ENCODE measurements at regions not wholly inside any gene's neighbourhood (a gene's known extent, or its start where the extent isn't known, plus 50 kb on each side); places are given as distances from the start of the nearest gene placed in this dataset.

- TF ChIP-seq CTCF (IDR thresholded peaks at IDR 0.05; ENCODE audit: low read depth, low read length) = no peak
- H3K4me3 ChIP-seq (replicated peaks in 1 of 2; ENCODE audit: low read depth in 2 of 2, low read length in 2 of 2) = no peak overlapping the region
- no peak for DNase-seq (ENCODE audit: low read depth in 2 of 2)
Observed at GRCh38 chr4:27233531-27233930, 372.9 kb downstream of the STIM2 start.

GRCh38 chr4:27234306-27234899, 373.8 kb downstream of the STIM2 start:
- TF ChIP-seq CTCF (IDR thresholded peaks at IDR 0.05; ENCODE audit: low read depth, low read length) = no peak
- DNase-seq (ENCODE audit: low read depth in 2 of 2) = no peak
- no peak overlapping the region for H3K4me3 ChIP-seq (replicated peaks in 1 of 2; ENCODE audit: low read depth in 2 of 2, low read length in 2 of 2)

GRCh38 chr4:27239641-27240040, 379.0 kb downstream of the STIM2 start:
- TF ChIP-seq CTCF (IDR thresholded peaks at IDR 0.05; ENCODE audit: low read depth, low read length) = no peak
- no peak overlapping the region for H3K4me3 ChIP-seq (replicated peaks in 1 of 2; ENCODE audit: low read depth in 2 of 2, low read length in 2 of 2)
- no peak for DNase-seq (ENCODE audit: low read depth in 2 of 2)

- no peak for TF ChIP-seq CTCF (IDR thresholded peaks at IDR 0.05; ENCODE audit: low read depth, low read length)
- DNase-seq (ENCODE audit: low read depth in 2 of 2) = no peak
- H3K4me3 ChIP-seq (replicated peaks in 1 of 2; ENCODE audit: low read depth in 2 of 2, low read length in 2 of 2) = no peak overlapping the region
Observed at GRCh38 chr4:27242217-27242616, 381.6 kb downstream of the STIM2 start.

- no peak overlapping the region for H3K4me3 ChIP-seq (replicated peaks in 1 of 2; ENCODE audit: low read depth in 2 of 2, low read length in 2 of 2)
- TF ChIP-seq CTCF (IDR thresholded peaks at IDR 0.05; ENCODE audit: low read depth, low read length) = no peak
- no peak for DNase-seq (ENCODE audit: low read depth in 2 of 2)
Observed at GRCh38 chr4:27245216-27245615, 384.6 kb downstream of the STIM2 start.

- no peak for DNase-seq (ENCODE audit: low read depth in 2 of 2)
- no peak for TF ChIP-seq CTCF (IDR thresholded peaks at IDR 0.05; ENCODE audit: low read depth, low read length)
- H3K4me3 ChIP-seq (replicated peaks in 1 of 2; ENCODE audit: low read depth in 2 of 2, low read length in 2 of 2) = no peak overlapping the region
Observed at GRCh38 chr4:27248829-27249228, 388.2 kb downstream of the STIM2 start.

GRCh38 chr4:27251771-27252170, 391.1 kb downstream of the STIM2 start:
- no peak overlapping the region for H3K4me3 ChIP-seq (replicated peaks in 1 of 2; ENCODE audit: low read depth in 2 of 2, low read length in 2 of 2)
- DNase-seq (ENCODE audit: low read depth in 2 of 2) = no peak
- no peak for TF ChIP-seq CTCF (IDR thresholded peaks at IDR 0.05; ENCODE audit: low read depth, low read length)

Measured in cardiac fibroblast (primary cell).